SK-N-SH (cell line): ENCODE measurements at regions not wholly inside any gene's neighbourhood (a gene's known extent, or its start where the extent isn't known, plus 50 kb on each side); places are given as distances from the start of the nearest gene placed in this dataset.

Experiments
- CTCF ChIA-PET: fragments of 300-600, 350-600 bp; formaldehyde crosslinking; extraction: SDS; loops from one replicate; lab custom pipeline; 2021; lab: Yijun Ruan, JAX
- POLR2A ChIA-PET: fragments of 350-600 bp; sonication (Branson Sonifier 250); formaldehyde crosslinking; extraction: SDS; loops from one replicate; lab custom pipeline; 2020; ENCODE audit warnings: antibody characterized with exemption, inconsistent platforms; lab: Yijun Ruan, JAX
- DNase-seq: peaks from one replicate; pipeline ENCODE4 v3.0.0; 2012
- H2AFZ ChIP-seq: fragments of 200-600 bp; sonication (generic); 2 replicates; pipeline ENCODE4 v1.8.1; 2016; ENCODE audit warnings: antibody characterized with exemption, mild to moderate bottlenecking, low read depth
- H3F3A ChIP-seq: fragments of 200-600 bp; sonication (generic); replicated peaks from 2 replicates; pipeline ENCODE3; 2016; ENCODE audit warnings: antibody characterized with exemption, mild to moderate bottlenecking; ENCODE audit not compliant: insufficient read depth
- H3K27ac ChIP-seq, 2 experiments: fragments of 200-500 bp in 1 of 2; fragments of 200-600 bp in 1 of 2; sonication (Bioruptor generic) in 1 of 2; sonication (generic), shearing (Covaris generic) in 1 of 2; 2 replicates each; pipeline versions ENCODE4 v1.5.1 to v1.6.1; 2014 to 2016; ENCODE audit warnings: low read depth in 2 of 2, inconsistent platforms in 1 of 2, low read length in 1 of 2, mild to moderate bottlenecking in 1 of 2, mixed read lengths in 1 of 2
- H3K27me3 ChIP-seq: fragments of 200-600 bp; sonication (generic), shearing (Covaris generic); 2 replicates; pipeline ENCODE4 v1.6.1; 2016; ENCODE audit warnings: mixed run types; ENCODE audit not compliant: insufficient read depth
- H3K36me3 ChIP-seq, 2 experiments: fragments of 200-500 bp in 1 of 2; fragments of 200-600 bp in 1 of 2; sonication (Bioruptor generic) in 1 of 2; sonication (generic) in 1 of 2; replicated peaks in 1 of 2; 2 replicates each; pipeline versions ENCODE3 to v1.5.1; 2014 to 2016; ENCODE audit warnings: low read length in 1 of 2, mild to moderate bottlenecking in 1 of 2; ENCODE audit not compliant: insufficient read depth in 2 of 2, control insufficient read depth in 1 of 2
- H3K4me1 ChIP-seq, 2 experiments: fragments of 200-500 bp in 1 of 2; fragments of 200-600 bp in 1 of 2; sonication (Bioruptor generic) in 1 of 2; sonication (generic), shearing (Covaris generic) in 1 of 2; 2 replicates each; pipeline versions ENCODE4 v1.5.1 to v1.6.1; 2014 to 2016; ENCODE audit warnings: low read depth in 1 of 2, low read length in 1 of 2, mixed run types in 1 of 2; ENCODE audit not compliant: insufficient read depth in 2 of 2, control insufficient read depth in 1 of 2
- H3K4me2 ChIP-seq: fragments of 200-600 bp; sonication (generic), shearing (Covaris generic); 2 replicates; pipeline ENCODE4 v1.6.1; 2017; ENCODE audit warnings: mixed run types
- H3K4me3 ChIP-seq, 2 experiments: fragments of 200-500 bp in 1 of 2; fragments of 200-600 bp in 1 of 2; sonication (Bioruptor generic) in 1 of 2; sonication (generic), shearing (Covaris generic) in 1 of 2; 2 replicates each; pipeline versions ENCODE4 v1.5.1 to v1.8.1; 2014 to 2016; ENCODE audit warnings: low read depth in 2 of 2, inconsistent platforms in 1 of 2, low read length in 1 of 2, mild to moderate bottlenecking in 1 of 2, mixed read lengths in 1 of 2, moderate library complexity in 1 of 2
- H3K79me2 ChIP-seq: fragments of 200-600 bp; sonication (generic); 2 replicates; pipeline ENCODE4 v1.8.1; 2017; ENCODE audit warnings: mild to moderate bottlenecking; ENCODE audit not compliant: insufficient read depth
- H3K9ac ChIP-seq: fragments of 200-600 bp; sonication (generic); 2 replicates; pipeline ENCODE4 v1.6.1; 2017; ENCODE audit warnings: mixed run types
- H3K9me2 ChIP-seq: fragments of 200-600 bp; sonication (generic); 2 replicates; pipeline ENCODE4 v1.6.1; 2017; ENCODE audit warnings: mixed run types
- H3K9me3 ChIP-seq: fragments of 200-600 bp; sonication (generic); 2 replicates; pipeline ENCODE4 v1.6.1; 2017; ENCODE audit warnings: mixed run types, mild to moderate bottlenecking, moderate library complexity
- H4K20me1 ChIP-seq: fragments of 200-600 bp; sonication (generic); 2 replicates; pipeline ENCODE4 v1.6.1; 2017; ENCODE audit warnings: mild to moderate bottlenecking, mixed run types; ENCODE audit not compliant: insufficient read depth
- CHD2 ChIP-seq: fragments of 150-350 bp; IDR thresholded peaks from 2 replicates; pipeline ENCODE4 v1.6.1; 2018; ENCODE audit warnings: low read length; ENCODE audit not compliant: partially characterized antibody
- CTCF ChIP-seq: fragments of 200-600 bp; sonication (generic); IDR thresholded peaks from 2 replicates; pipeline ENCODE4 v1.6.1; 2017; ENCODE audit warnings: antibody characterized with exemption, mild to moderate bottlenecking, moderate library complexity
- EZH2phosphoT487 ChIP-seq: fragments of 200-600 bp; sonication (generic); IDR thresholded peaks from 2 replicates; pipeline ENCODE4 v1.6.1; 2017; ENCODE audit warnings: low read depth, mixed run types, mild to moderate bottlenecking, antibody characterized with exemption, moderate library complexity, borderline replicate concordance
- FOSL2 ChIP-seq: IDR thresholded peaks from 2 replicates; pipeline ENCODE4 v1.4.0; 2012; ENCODE audit warnings: low read depth, mild to moderate bottlenecking, moderate library complexity, borderline replicate concordance
- FOXJ3 ChIP-seq: sonication (generic); formaldehyde crosslinking; IDR thresholded peaks from 2 replicates; pipeline ENCODE4 v1.5.1; 2020; ENCODE audit warnings: mild to moderate bottlenecking, missing genetic modification reagents
- FOXM1 ChIP-seq: IDR thresholded peaks from 2 replicates; pipeline ENCODE4 v1.4.0; 2012; ENCODE audit warnings: low read depth, mild to moderate bottlenecking
- IRF3 ChIP-seq: fragments of 150-350 bp; IDR thresholded peaks from 2 replicates; pipeline ENCODE4 v1.6.1; 2016; ENCODE audit warnings: mild to moderate bottlenecking, low read depth, low read length
- JUND ChIP-seq: IDR thresholded peaks from 2 replicates; pipeline ENCODE4 v1.4.0; 2012
- MAX ChIP-seq: IDR thresholded peaks from 2 replicates; pipeline ENCODE4 v1.4.0; 2012; ENCODE audit warnings: low read depth
- MEF2A ChIP-seq: IDR thresholded peaks from 2 replicates; pipeline ENCODE4 v1.4.0; 2012; ENCODE audit warnings: low read depth, borderline replicate concordance
- MXI1 ChIP-seq: IDR thresholded peaks from 2 replicates; pipeline ENCODE4 v1.6.1; 2012; ENCODE audit warnings: mild to moderate bottlenecking, low read depth, low read length, improper control_type of control experiment
- NFIC ChIP-seq: IDR thresholded peaks from 2 replicates; pipeline ENCODE4 v1.4.0; 2012; ENCODE audit warnings: borderline replicate concordance
- NRF1 ChIP-seq: IDR thresholded peaks from 2 replicates; pipeline ENCODE4 v1.6.1; 2012; ENCODE audit warnings: low read depth, mild to moderate bottlenecking, low read length
- PBX3 ChIP-seq: IDR thresholded peaks from 2 replicates; pipeline ENCODE4; 2012
- RCOR1 ChIP-seq: fragments of 150-350 bp; IDR thresholded peaks from 2 replicates; pipeline ENCODE4 v1.6.1; 2017; ENCODE audit warnings: antibody characterized with exemption, low read length
- RFX5 ChIP-seq: IDR thresholded peaks from 2 replicates; pipeline ENCODE4 v1.6.1; 2012; ENCODE audit warnings: mild to moderate bottlenecking, improper control_type of control experiment, low read length
- SMC3 ChIP-seq: IDR thresholded peaks from 2 replicates; pipeline ENCODE4 v1.6.1; 2012; ENCODE audit warnings: low read depth, low read length, improper control_type of control experiment
- TAF1 ChIP-seq: IDR thresholded peaks from 2 replicates; pipeline ENCODE4 v1.6.1; 2012; ENCODE audit warnings: low read depth, mild to moderate bottlenecking, low read length, moderate library complexity, borderline replicate concordance
- TCF12 ChIP-seq: IDR thresholded peaks from 2 replicates; pipeline ENCODE4 v1.4.0; 2012
- TEAD4 ChIP-seq: IDR thresholded peaks from 2 replicates; pipeline ENCODE4 v1.4.0; 2012; ENCODE audit warnings: mild to moderate bottlenecking, borderline replicate concordance; ENCODE audit not compliant: insufficient read depth
- WGBS: methylation state at CpG from one replicate; pipeline ENCODE4 v1.1.6; 2017; ENCODE audit warnings: low lambda C conversion rate; 5-methylcytosine and 5-hydroxymethylcytosine counted together

GRCh38 chr5:167585184-167585583 lies 706.3 kb upstream of the WWC1 start:
- ChIA-PET CTCF (no interaction called here), POLR2A (no interaction called here)
- Histone ChIP-seq H3F3A (no peaks in the 10 kb centered on the region), H3K9me2 (no peaks in the 10 kb centered on the region), H3K27ac (no peak overlapping the region), H3K27me3 (no peaks in the 10 kb centered on the region), H3K9ac (no peak overlapping the region), H3K4me3 (no peak overlapping the region), H2AFZ (no peak overlapping the region), H3K4me2 (no peak overlapping the region), H3K4me1 (no peaks in the 10 kb centered on the region; a peak in 1 of 4 replicates), H3K36me3 (no peaks in the 10 kb centered on the region), H4K20me1 (no peaks in the 10 kb centered on the region), H3K9me3 (no peaks in the 10 kb centered on the region), H3K79me2 (no peaks in the 10 kb centered on the region)
- TF ChIP-seq RCOR1 = no peak
- no peak for TF ChIP-seq MAX
- no peak for TF ChIP-seq JUND
- no peak for TF ChIP-seq FOSL2
- TF ChIP-seq EZH2phosphoT487 = no peak
- no peak for TF ChIP-seq NFIC
- no peak for TF ChIP-seq TEAD4
- TF ChIP-seq IRF3 = no peak
- TF ChIP-seq FOXM1 = no peak
- TF ChIP-seq SMC3 = no peak
- no peak for TF ChIP-seq TCF12
- TF ChIP-seq MEF2A = no peak
- TF ChIP-seq CHD2 = no peak
- TF ChIP-seq NRF1 = no peak
- TF ChIP-seq PBX3 = no peak
- no peak for TF ChIP-seq FOXJ3 (CRISPR knock-in tag)
- no peak for TF ChIP-seq MXI1
- no peak for TF ChIP-seq CTCF
- TF ChIP-seq RFX5 = no peak
- TF ChIP-seq TAF1 = no peak
- no peak for DNase-seq
- 63% methylated on average over 2 of the region's 2 CpGs for WGBS
